Fibroblast of lung (primary cell): ENCODE measurements at regions not wholly inside any gene's neighbourhood (a gene's known extent, or its start where the extent isn't known, plus 50 kb on each side); places are given as distances from the start of the nearest gene placed in this dataset.

Source experiments
- CTCF ChIP-seq, 2 donors: IDR thresholded peaks in 1 of 2; conservative IDR thresholded peaks in 1 of 2; 1 replicate in 1 of 2; 2 replicates in 1 of 2; pipeline ENCODE4 v1.5.1; 2011 to 2012; ENCODE audit warnings: low read length in 2 of 2, control low read depth in 1 of 2, inconsistent platforms in 1 of 2, low read depth in 1 of 2, mild to moderate bottlenecking in 1 of 2
- EZH2 ChIP-seq: IDR thresholded peaks from 2 replicates; pipeline ENCODE4 v1.5.1; 2012; ENCODE audit warnings: low read length, control low read depth, mild to moderate bottlenecking; ENCODE audit errors: missing control alignments

- TF ChIP-seq CTCF (conservative IDR thresholded peaks at IDR 0.05 in 1 of 2, IDR thresholded peaks at IDR 0.05 in 1 of 2; ENCODE audit: low read depth in 1 of 2, low read length in 2 of 2) (no peak), EZH2 (no peak)
Measured at GRCh38 chr11:15705891-15706290, 591.2 kb downstream of the INSC start.
